IMR-90 (cell line): ENCODE measurements at regions not wholly inside any gene's neighbourhood (a gene's known extent, or its start where the extent isn't known, plus 50 kb on each side); places are given as distances from the start of the nearest gene placed in this dataset.

Experiments used
- ATAC-seq: fragments of 200-7000 bp; cut with Tn5 transposase; 2 replicates; pipeline ENCODE4 v1.9.1; 2020; ENCODE audit warnings: low read depth, mild to moderate bottlenecking, moderate library complexity
- BruUV-seq: library from RNA; stranded (reverse); fragments of 400-500 nt; replicated peaks from 2 replicates; lab custom pipeline; 2021; lab: Mats Ljungman, UMichigan
- CTCF ChIA-PET: fragments of 300-600 bp; formaldehyde crosslinking; extraction: SDS; loops from one replicate; lab custom pipeline; 2021; ENCODE audit warnings: antibody characterized with exemption; lab: Yijun Ruan, JAX
- POLR2A ChIA-PET: fragments of 300-600 bp; sonication (Branson Sonifier 250); formaldehyde crosslinking; loops from one replicate; lab custom pipeline; 2022; ENCODE audit warnings: antibody characterized with exemption; ENCODE audit not compliant: unreplicated experiment; lab: Charles Lee
- DNase-seq: peaks from one replicate; pipeline ENCODE4 v3.0.0; 2013
- H2AFZ ChIP-seq: replicated peaks from 2 replicates; pipeline ENCODE3; 2013; ENCODE audit warnings: low read length, mild to moderate bottlenecking; ENCODE audit not compliant: poor library complexity
- H2AK5ac ChIP-seq: 2 replicates; pipeline ENCODE4 v1.6.1; 2013; ENCODE audit warnings: low read depth, low read length, inconsistent platforms
- H2AK9ac ChIP-seq: replicated peaks from 2 replicates; pipeline ENCODE3; 2013; ENCODE audit warnings: mild to moderate bottlenecking, low read depth, low read length, moderate library complexity; ENCODE audit not compliant: poor library complexity
- H2BK120ac ChIP-seq: 2 replicates; pipeline ENCODE4 v1.6.1; 2013; ENCODE audit warnings: low read depth, low read length, inconsistent platforms
- H2BK15ac ChIP-seq: 3 replicates; pipeline ENCODE4 v1.6.1; 2013; ENCODE audit warnings: low read depth, low read length, inconsistent platforms
- H2BK20ac ChIP-seq: 2 replicates; pipeline ENCODE4 v1.6.1; 2013; ENCODE audit warnings: low read depth, mild to moderate bottlenecking, inconsistent platforms, low read length, moderate library complexity
- H2BK5ac ChIP-seq: 2 replicates; pipeline ENCODE4 v1.6.1; 2013; ENCODE audit warnings: mild to moderate bottlenecking, low read depth, low read length, inconsistent platforms; ENCODE audit not compliant: poor library complexity, severe bottlenecking
- H3K14ac ChIP-seq: replicated peaks from 2 replicates; pipeline ENCODE4 v1.6.1; 2013; ENCODE audit warnings: low read depth, low read length, inconsistent platforms
- H3K18ac ChIP-seq: 2 replicates; pipeline ENCODE4 v1.6.1; 2013; ENCODE audit warnings: low read depth, low read length, control low read depth
- H3K23ac ChIP-seq: 2 replicates; pipeline ENCODE4 v1.6.1; 2013; ENCODE audit warnings: low read depth, low read length, inconsistent platforms
- H3K27ac ChIP-seq: 2 replicates; pipeline ENCODE4 v1.5.1; 2013; ENCODE audit warnings: mild to moderate bottlenecking, control low read depth, low read length; ENCODE audit not compliant: insufficient read depth
- H3K27me3 ChIP-seq: 2 replicates; pipeline ENCODE4 v1.6.1; 2013; ENCODE audit warnings: low read length; ENCODE audit not compliant: control insufficient read depth, insufficient read depth
- H3K36me3 ChIP-seq: 2 replicates; pipeline ENCODE4 v1.6.1; 2013; ENCODE audit warnings: low read length, mixed read lengths; ENCODE audit not compliant: control insufficient read depth, insufficient read depth
- H3K4ac ChIP-seq: 2 replicates; pipeline ENCODE4 v1.6.1; 2013; ENCODE audit warnings: low read depth, low read length, inconsistent platforms
- H3K4me1 ChIP-seq: 2 replicates; pipeline ENCODE4 v1.6.1; 2013; ENCODE audit warnings: low read length, mixed read lengths; ENCODE audit not compliant: control insufficient read depth, insufficient read depth
- H3K4me2 ChIP-seq: 2 replicates; pipeline ENCODE4 v1.6.1; 2013; ENCODE audit warnings: low read depth, mild to moderate bottlenecking, control low read depth, low read length, moderate library complexity
- H3K4me3 ChIP-seq: 2 replicates; pipeline ENCODE4 v1.5.1; 2013; ENCODE audit warnings: low read depth, mild to moderate bottlenecking, control low read depth, low read length, moderate library complexity; ENCODE audit not compliant: insufficient read depth
- H3K56ac ChIP-seq: 2 replicates; pipeline ENCODE4 v1.6.1; 2013; ENCODE audit warnings: low read length, inconsistent platforms; ENCODE audit not compliant: insufficient read depth; ENCODE audit errors: extremely low read depth
- H3K79me1 ChIP-seq, 2 experiments: 2 replicates each; pipeline ENCODE4 v1.6.1; 2013; ENCODE audit warnings: low read length in 2 of 2, inconsistent platforms in 1 of 2, low read depth in 1 of 2
- H3K9ac ChIP-seq: 2 replicates; pipeline ENCODE4 v1.6.1; 2013; ENCODE audit warnings: low read depth, low read length, control low read depth
- H3K9me1 ChIP-seq: 2 replicates; pipeline ENCODE4 v1.6.1; 2013; ENCODE audit warnings: low read length, inconsistent platforms; ENCODE audit not compliant: insufficient read depth
- H3K9me3 ChIP-seq: 2 replicates; pipeline ENCODE4 v1.6.1; 2013; ENCODE audit warnings: low read length; ENCODE audit not compliant: control insufficient read depth, insufficient read depth
- H4K20me1 ChIP-seq: 2 replicates; pipeline ENCODE4 v1.6.1; 2013; ENCODE audit warnings: low read length, inconsistent platforms; ENCODE audit not compliant: insufficient read depth
- H4K5ac ChIP-seq: 2 replicates; pipeline ENCODE4 v1.6.1; 2013; ENCODE audit warnings: mild to moderate bottlenecking, low read depth, low read length, control low read depth
- H4K8ac ChIP-seq, 2 experiments: 2 replicates each; pipeline ENCODE4 v1.6.1; 2013; ENCODE audit warnings: low read depth in 2 of 2, low read length in 2 of 2, control low read depth in 1 of 2, inconsistent platforms in 1 of 2
- H4K91ac ChIP-seq: 2 replicates; pipeline ENCODE4 v1.6.1; 2013; ENCODE audit warnings: low read depth, low read length, inconsistent platforms; ENCODE audit not compliant: insufficient read depth
- RFX5 ChIP-seq: IDR thresholded peaks from 2 replicates; pipeline ENCODE4 v1.8.0; 2012; ENCODE audit warnings: low read depth, mild to moderate bottlenecking, low read length, moderate library complexity
- WGBS, 2 experiments: methylation state at CpG; one replicate each; pipeline versions ENCODE4 v1.1.5 to v1.1.7; 2013; ENCODE audit warnings: missing lambda C conversion rate in 2 of 2; ENCODE audit not compliant: insufficient read length in 1 of 2; ENCODE audit errors: extremely low coverage in 2 of 2; 5-methylcytosine and 5-hydroxymethylcytosine counted together
- dilution Hi-C: fragments of 300-500 bp; cut with HindIII; formaldehyde crosslinking; loops from one replicate; pipeline ENCODE4 v1.14.3; 2018; ENCODE audit warnings: low sequenced_read_pairs; ENCODE audit not compliant: unreplicated experiment
- in situ Hi-C: fragments of 300-500 bp; cut with MboI; formaldehyde crosslinking; loops from 3 replicates; pipeline ENCODE4 v1.14.3; 2019; ENCODE audit warnings: low sequenced_read_pairs, inconsistent platforms, mixed read lengths
- intact Hi-C: fragments of 100-400 bp; cut with micrococcal nuclease; formaldehyde crosslinking; loops from 2 replicates; pipeline ENCODE4 v1.10.0; 2022

DNA sequence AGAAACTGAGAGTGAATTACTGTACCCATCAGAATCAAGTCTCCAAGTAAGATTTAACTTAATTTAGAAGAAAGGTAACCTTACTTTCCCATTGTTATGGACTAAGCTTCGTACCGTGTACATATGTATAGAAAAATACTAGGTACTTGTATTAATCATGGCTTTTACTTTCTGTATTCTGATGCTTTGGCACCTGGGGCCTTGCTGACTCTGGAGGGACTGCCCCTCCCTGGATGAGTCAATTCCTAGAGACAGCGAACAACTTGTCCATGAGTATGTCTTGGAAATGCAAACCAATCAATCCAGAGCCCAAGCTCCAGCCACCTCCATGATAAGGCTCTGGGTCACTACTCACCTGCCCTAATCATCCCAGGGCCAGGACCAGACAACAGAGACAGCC is 50.0 kb upstream of the DGKG start:
- H4K91ac ChIP-seq, result no peak overlapping the region
- 100% methylated on average over 1 of the region's 3 CpGs; no CpG with 5 or more reads in 1 of the 2 experiments for WGBS, 2 experiments
- peaks cover 5% of the 10 kb centered on the region for H3K4me1 ChIP-seq
- H2BK15ac ChIP-seq, result no peak overlapping the region
- H3K9ac ChIP-seq, result no peak overlapping the region
- H2BK20ac ChIP-seq, result no peak overlapping the region
- H3K56ac ChIP-seq, result no peak overlapping the region
- in situ Hi-C loops (no loop called here), dilution Hi-C loops (no loop called here), intact Hi-C loops (no loop called here)
- H4K8ac ChIP-seq, result no peak overlapping the region
- H2AFZ ChIP-seq, result no peak overlapping the region
- H3K4me3 ChIP-seq, result no peak overlapping the region
- no peak overlapping the region for H2BK120ac ChIP-seq
- H3K14ac ChIP-seq, result no peak overlapping the region
- peaks cover 2% of the 10 kb centered on the region; the same call in 1 of the 2 replicates for H3K9me1 ChIP-seq
- H3K27me3 ChIP-seq, result peaks cover 23% of the 10 kb centered on the region
- H3K4ac ChIP-seq, result no peak overlapping the region
- H3K18ac ChIP-seq, result no peak overlapping the region
- DNase-seq (no peak), ATAC-seq (no peak)
- H4K5ac ChIP-seq, result no peak overlapping the region
- no peaks in the 10 kb centered on the region for H3K79me1 ChIP-seq
- TF ChIP-seq RFX5, result no peak
- H3K23ac ChIP-seq, result no peak overlapping the region
- H3K4me2 ChIP-seq, result no peak overlapping the region
- POLR2A ChIA-PET, result no interaction called here
- H3K27ac ChIP-seq, result no peak overlapping the region
- H3K36me3 ChIP-seq, result no peaks in the 10 kb centered on the region
- no peak overlapping the region for H2AK9ac ChIP-seq
- H3K9me3 ChIP-seq, result no peaks in the 10 kb centered on the region
- no peak overlapping the region for H2AK5ac ChIP-seq
- CTCF ChIA-PET, result no interaction called here
- H2BK5ac ChIP-seq, result no peak overlapping the region
- BruUV-seq, result no TSS peak
- H4K20me1 ChIP-seq, result no peaks in the 10 kb centered on the region
